HG02642 (cell line): ENCODE measurements at regions not wholly inside any gene's neighbourhood (a gene's known extent, or its start where the extent isn't known, plus 50 kb on each side); places are given as distances from the start of the nearest gene placed in this dataset.

Source experiments
- ATAC-seq: cut with Tn5 transposase; IDR thresholded peaks from one replicate; pipeline ENCODE4 v1.9.1; 2021; ENCODE audit warnings: mild to moderate bottlenecking; ENCODE audit not compliant: unreplicated experiment, poor library complexity

DNA sequence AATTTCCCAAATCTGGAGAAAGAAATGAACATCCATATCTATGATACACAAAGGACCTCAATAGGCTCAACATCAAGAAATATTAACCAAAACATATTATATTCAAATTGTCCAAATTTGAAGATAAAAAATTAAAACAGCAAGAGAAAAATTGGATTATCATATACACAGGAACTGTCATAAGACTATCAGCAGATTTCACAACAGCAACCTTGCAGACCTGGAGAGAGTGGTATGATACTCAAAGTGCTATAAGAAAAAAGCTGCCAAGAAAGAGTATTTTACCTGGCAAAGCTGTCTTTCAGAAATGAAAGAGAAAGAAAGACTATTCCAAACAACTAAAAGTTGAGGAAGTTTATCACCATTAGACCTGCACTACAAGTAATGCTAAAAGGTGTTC, 711.9 kb upstream of the RAB6C start:
- no peak for ATAC-seq

DNA sequence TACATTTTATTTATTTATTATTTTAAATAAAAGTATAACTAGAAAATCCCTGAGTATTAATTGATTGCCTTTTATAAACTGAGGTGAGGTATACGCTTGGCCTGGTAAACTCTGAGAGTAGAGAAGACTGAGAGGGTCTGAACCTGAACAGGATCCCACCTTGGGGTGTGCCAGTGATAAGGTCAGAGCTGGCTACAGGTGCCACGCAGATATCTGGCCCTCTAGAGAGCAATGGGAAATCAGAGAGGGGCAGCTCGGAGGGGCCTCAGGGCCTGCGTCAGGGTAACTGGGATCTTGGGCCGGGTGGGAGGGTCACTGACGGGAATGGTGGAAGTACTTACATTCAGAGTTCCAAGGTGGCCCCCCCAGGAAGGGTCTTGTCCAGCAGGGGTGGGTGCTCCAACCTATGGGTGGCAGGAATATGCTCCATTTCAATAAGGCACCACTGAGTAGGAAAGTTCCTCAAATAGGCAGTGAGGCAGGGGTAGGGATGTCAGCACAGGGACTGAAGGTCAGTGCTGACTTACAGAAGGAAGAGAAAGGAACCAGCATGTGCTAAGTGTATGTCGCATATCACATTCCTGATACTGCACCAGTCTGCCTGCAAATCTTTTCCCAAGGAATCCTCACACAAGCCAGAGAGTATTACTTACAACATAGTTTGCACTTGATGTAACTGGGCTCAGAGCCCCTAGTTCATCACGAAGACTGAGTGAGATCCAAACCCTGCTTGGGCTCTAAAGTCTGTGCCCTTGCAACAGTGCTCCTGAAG, 706.0 kb upstream of the RAB6C start:
- ATAC-seq = no peak

DNA sequence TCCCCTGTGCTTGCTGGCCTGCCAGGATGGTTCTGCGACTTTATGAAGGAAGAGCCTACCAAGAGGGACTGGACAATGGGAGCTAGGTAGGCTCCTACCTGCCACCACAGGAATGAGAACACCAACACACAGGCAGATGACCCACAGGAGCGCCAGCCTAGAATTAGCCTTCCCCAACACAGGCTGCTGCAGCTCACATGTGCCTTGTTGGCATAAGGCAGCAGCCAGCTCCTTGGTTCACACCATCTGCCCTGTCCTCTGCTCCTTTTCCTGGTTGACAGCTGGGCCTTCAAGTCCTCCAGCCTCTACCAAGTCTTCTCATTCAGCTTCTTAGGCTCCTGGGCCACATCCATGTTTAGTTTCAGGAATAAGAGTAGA, 705.4 kb upstream of the RAB6C start:
- no peak for ATAC-seq

DNA sequence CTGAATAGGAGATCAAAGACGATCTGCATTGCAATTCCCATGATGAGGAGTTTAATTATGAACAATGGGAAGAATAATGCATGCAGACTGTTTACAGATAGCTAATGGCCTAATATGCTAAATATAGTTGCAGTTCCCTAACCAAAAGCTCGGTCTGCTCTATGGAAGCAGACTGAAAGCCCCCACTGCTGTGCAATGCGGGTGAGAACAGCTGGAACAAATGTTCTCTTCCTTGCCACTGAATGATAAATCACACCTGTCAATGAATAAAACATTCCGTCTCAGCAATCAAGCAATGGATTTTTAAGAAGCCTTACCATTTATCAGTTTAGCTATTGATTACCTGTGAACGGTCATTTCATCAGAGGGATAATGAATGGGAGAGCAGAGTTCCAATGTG, 704.5 kb upstream of the RAB6C start:
- no peak for ATAC-seq

DNA sequence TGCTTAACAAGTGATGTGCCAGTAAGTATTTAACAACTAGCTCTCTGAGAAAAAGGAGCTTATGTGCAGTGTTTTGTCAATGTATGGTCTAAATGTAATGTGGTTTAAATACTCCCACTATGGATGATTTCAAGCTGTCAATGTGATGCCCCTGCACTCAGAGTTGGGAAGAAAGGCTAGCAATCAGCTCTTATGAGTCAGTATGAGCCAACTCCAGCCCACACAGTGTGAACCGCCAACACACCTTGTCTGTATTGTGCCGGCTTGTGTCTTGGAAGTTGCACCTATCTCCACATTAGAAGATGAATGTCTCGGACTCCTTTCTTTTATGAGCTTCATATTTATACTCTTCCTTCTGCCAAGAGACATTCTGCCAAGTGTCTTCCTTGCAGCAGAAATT, 703.8 kb upstream of the RAB6C start:
- no peak for ATAC-seq

DNA sequence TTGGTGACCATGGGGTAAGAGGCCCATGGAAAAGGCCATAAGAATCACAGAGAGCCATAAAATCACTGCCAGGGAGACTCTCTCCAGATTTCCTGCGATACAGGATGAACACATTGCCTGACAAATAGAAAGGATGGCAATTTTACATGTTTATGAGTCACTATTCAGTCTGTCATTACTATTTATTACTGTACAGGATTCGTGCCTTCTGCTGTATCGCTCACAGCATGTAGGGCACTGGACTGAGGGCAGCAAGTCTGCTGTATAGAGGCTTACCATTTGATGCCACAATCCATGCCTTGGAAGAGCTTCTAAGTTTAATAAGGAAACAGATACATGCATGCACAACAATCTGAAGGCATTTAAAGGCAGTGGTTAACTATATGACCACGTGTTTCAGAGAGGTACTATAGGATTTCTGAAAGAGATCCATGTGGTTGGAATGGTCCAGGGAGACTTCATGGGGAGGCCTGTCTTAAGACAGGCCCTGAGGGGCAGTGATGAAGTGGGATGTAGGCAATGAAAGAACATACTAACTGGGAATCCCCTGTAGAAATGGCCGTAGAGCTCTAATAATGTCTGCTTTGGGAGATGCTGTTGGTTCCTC, 702.4 kb upstream of the RAB6C start:
- no peak for ATAC-seq

DNA sequence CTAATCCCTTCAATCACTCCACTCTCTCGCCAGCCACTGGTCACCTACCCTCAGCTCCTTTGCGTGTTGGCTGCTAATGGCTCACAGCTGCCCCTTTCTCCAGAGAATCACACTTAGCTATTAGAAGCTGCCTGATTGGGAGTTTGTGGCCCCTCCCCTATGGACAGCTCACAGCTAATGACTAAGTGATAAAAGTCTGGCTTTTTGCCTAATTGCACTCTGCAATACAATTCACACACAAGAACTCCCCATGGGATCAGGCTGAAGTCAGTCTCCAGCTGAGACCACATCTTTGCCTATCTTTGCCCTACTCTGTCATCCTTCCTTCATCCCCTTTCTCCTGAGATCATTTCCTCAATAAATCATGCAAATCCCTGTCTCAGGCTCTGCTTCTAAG, 701.9 kb upstream of the RAB6C start:
- no peak for ATAC-seq

DNA sequence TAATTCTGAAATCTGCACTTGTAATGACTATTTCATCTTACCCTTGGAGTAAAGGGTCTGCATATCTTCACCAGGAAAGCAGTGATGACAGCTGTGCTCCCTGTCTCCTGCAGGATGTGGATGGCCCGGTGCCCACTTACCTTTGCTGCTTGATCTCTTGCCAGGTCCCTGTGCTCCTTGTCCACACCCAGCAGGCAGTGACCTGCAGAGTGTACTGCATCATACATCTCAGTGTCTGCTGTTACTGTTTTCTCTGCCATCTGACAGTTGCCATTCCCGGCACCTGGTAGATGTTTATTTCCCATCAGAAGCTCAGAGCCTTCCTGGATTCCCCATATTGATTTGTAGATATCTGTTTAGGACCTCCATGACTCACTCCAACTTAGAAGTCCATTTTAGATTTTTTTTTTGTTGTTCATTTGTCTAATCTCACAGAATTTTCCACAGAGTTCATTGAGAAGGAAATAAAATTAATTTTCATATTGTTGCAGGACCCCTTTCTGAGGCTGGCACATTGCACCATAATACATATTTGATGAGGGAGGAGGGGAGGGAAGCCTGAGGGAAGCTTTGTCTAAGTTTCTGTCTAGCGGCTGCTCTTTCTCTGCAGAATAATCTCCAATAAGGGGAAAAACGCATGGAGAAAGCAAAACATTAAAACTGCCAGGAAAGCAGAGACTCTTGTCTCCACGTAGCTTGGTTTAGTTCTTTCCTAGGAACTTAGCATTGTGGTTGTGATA, 697.5 kb upstream of the RAB6C start:
- no peak for ATAC-seq

DNA sequence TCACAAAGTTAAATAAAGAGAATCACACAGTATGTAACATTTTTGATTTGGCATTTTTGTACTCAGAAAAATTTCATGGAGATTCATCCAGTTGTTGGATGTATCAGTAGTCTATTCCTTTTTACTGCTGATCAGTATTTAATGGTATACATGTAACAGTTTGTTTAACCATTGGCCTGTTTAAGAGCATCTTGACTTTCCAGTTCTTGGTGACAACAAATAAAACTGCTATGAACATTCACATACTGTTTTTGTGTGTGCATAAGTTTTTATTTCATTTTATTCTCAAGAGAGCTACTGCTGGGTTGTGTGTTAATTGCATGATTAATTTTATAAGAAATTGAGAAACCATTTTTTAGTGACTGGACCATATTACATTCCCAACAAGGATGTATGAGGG, 694.5 kb upstream of the RAB6C start:
- no peak for ATAC-seq

DNA sequence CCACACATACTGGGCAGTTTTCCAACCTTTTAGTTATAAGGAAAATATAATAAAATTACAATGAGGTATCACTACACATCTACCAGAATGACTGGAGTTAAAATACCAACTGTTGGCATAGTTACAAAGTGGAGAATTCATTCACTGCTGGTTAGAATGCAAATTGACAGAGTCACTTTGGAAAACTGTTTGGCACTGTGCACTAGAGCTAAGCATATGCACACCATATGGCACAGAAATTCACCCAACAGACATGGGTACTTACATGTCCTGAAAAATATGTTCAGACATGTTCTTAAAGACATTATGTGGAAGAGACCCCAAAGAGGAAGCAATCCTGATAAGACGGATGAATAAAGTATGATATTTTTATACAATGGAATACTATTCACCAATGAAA, 686.1 kb upstream of the RAB6C start:
- ATAC-seq = no peak

DNA sequence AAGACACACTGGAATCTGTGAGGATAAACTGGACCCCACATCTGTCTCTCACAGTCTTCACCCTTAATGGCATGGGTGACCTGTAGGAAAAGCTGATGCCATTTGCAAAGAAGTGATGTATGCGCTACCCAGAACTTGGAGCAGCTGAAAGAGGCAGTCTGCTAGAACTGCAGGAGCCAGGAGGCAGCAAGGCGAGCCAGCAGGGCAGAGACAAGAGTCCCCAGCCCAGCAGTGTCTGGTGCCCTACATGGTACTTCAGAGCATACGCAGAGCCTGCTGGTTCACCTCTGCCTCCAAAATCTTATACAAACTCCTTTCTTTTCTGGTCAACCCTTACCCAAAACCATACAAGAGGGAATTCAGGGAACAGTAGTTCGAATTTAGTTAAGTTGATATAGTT, 683.1 kb upstream of the RAB6C start:
- ATAC-seq = no peak

DNA sequence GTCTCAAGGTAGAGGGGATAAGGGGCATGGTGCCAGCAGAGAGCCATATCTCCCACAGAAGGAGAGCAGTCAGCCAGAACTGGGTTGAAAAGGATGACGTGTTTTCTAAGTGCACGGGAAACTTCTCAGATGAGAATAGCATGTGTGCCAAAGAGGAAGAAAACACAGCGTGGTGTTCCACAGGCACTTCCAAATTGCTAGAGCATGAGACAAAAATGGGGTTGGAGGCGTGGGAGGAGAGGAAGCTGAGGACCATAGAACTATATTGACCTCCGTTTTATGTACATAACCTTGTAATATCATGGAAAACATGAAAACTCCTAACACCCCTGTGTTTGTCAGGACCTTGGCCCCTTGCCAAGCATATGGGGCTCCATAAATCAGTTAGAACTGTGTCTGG, 682.7 kb upstream of the RAB6C start:
- ATAC-seq = no peak

DNA sequence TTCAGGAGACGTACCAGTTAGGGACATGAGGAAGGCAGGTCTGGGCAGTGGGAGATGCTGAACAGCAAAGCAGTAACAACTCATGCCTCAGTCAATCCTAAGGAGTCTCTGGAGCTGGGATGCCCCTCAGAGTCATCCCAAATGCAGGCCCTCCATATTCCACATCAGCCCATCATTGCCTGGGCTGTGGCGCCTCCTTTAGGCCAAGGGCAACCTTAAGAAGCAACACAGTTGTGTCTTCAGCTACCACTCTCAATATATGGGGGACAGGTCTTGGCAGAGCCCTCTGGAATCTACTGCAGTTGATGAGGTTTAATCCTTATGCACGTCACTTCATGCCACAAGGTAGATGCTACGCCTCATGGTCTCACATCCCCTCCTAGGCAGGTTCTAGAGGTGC, 682.0 kb upstream of the RAB6C start:
- no peak for ATAC-seq

DNA sequence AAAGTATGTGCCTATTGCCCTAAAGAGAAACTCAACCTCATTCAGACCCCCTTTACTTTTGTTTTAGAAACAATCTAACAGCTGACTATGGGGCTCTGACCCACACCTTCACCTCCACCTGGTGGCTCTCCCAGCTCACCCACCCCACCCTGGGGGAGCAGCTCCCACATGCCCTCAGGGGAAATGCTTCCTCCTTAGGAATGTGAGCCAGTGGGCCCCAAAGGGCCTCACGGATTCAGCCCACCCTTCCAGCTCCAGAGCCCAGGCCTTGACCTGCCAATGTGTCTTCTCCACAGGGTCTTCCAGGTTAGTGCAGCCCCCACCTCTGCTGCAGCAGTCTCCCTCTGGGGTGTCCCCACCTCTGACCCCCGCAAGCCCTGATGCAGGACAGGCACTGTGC, 680.1 kb upstream of the RAB6C start:
- no peak for ATAC-seq

DNA sequence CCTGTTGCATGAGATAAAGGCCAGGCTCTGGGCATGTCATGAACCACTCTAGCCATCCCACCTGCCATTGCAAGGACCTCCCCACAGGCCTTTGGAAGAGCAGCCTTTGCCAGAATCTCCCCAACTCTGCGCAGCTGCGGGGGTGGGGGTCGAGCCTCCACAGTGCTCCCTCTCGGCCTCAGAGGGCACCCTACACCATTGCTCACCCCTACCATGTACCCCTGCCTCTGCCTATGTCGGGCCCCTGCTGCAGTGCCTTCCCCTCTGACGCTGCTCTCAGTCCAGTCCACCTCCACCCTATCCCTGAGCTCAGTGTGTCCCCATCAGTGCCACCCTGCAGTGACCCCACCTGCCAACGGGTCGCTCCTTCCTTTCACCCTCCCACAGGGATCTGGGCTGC, 679.7 kb upstream of the RAB6C start:
- ATAC-seq = no peak

DNA sequence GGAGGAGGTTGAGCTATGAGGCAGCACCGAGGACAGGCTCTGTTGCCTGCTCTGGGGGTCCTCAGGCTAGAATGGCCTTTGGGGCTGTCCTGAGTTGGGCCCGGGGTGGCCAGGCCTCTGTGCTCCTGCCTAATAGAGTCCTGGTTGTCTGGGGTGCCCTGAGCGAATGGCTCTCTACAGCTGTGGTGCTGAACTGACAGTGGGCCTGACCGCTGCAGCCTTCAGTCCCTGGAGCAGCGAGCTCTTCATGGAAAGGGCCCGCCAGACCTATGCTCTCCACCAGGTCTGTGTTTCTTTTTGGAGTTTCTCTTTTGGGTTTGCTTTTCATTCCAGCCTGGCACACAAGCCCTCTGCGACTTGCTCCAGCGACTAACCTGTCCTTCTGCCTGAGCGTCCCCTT, 679.0 kb upstream of the RAB6C start:
- ATAC-seq = no peak

DNA sequence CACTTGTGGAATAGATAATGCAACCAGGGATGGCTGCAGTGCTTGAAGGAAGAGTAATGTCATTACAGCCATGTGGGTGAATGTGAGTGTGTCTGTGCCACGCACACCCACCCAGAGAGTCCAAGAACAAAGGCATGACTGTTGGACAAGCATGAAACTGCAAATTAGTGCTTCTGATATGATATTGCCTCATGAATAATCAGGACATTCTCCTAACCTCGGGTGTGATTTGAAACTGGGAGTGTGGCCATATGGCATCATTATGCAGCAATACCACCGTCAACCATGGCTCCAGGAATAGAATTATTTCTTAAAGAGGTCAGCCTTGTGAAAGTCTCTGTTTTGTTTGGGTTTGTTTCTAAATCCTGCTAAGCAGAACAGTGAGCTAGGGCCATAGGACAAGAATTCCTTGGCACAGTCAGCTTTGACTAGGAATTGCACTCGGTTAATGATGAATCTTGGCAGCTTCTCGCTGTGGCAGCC, 678.0 kb upstream of the RAB6C start:
- no peak for ATAC-seq

DNA sequence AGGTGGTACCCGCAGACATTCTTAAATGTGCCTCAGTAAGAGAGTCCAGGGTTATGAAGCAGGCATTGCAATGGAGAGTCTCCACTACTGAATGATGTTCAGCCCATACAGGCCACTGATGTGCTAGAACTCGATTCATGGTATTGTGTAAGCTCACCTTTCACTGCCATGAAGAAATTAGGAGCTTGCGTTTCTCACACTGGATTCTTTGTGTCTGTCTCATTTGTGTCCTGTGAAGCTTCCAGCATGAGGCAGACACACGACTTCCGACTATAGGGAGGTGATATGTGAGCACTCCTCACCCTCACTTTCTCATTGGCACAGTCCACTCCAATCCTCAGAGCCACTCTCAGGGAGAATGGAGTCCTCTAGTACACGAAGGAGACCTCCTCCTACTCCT, 677.4 kb upstream of the RAB6C start:
- ATAC-seq = no peak

DNA sequence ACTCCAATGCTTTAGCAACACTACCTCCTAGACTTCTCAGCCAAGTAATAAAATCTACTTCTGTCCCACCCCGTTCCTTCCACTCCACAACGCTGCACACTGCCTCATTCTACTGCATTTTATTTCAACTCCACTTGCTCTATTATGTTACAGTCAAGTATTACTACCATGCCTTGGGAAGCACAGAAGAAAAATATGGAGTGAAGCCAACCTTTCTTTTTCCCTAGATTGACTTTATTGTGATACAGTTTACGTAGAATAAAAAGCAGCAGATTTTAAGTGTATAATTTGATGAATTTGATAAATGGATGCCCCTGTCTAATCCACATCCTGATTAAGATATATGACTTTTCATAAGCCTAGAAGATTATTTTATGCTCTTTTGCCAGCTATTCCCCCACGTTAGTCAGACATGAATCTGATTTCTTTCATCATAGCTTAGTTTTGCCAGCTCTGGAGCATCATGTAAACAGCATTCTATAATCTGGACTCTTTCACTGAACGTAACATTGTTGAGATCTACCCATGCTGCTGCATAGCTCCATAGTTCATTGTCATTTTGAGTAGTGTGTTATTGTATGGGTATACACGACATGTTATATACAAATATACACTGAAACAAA, 676.8 kb upstream of the RAB6C start:
- no peak for ATAC-seq

DNA sequence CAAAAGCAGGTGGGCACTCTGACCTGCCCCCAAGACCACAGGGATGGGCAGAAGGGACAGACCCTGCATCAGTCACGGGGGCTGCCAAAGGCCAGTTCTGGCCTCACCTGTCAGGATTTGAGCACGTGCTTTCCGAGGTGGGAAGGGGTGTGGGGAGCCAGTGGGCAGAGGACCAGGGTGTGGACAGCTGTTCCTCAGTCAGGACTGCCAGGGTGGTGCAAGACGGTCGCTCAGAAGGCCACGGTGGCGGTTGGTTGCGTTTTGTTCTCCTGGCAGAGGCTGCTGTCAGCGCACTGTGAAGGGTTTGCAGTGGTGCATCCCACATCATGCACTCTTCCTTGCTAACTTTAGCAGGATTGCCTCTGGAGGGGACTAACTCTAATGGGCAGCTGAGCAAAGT, 665.3 kb upstream of the RAB6C start:
- ATAC-seq = no peak
